ENCODE measurements at regions not wholly inside any gene's neighbourhood (a gene's known extent, or its start where the extent isn't known, plus 50 kb on each side); places are given as distances from the start of the nearest gene placed in this dataset.
A peak's percentile ranks its signal among the peaks of the same experiment; 100 is the strongest.
"Not testable (repeated sequence)": the region's sequence is repeated elsewhere in the genome, so short reads cannot be mapped to it uniquely, and the experiment has no call there.

DNA sequence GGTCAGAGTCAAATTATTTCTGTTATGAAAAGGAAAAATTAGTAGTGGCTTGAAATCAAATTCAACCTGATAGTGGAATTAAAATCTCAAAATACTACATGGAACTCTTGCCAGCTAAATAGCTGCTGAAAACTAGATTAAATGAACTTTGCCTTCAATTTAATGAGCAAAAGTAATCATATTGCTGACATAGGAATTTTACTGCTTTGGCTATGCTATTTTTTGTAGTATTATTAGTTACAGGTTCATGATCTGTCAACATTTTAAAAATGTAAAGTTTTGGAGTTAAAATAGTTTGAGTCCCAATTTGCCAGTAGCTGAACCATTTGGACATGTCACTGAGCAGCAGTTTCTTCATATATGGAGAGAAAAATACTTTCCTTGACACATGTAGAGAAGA lies 81.4 kb downstream of the RERGL start:
- DNase-seq (ENCODE audit: low spot score) = no peak

DNA sequence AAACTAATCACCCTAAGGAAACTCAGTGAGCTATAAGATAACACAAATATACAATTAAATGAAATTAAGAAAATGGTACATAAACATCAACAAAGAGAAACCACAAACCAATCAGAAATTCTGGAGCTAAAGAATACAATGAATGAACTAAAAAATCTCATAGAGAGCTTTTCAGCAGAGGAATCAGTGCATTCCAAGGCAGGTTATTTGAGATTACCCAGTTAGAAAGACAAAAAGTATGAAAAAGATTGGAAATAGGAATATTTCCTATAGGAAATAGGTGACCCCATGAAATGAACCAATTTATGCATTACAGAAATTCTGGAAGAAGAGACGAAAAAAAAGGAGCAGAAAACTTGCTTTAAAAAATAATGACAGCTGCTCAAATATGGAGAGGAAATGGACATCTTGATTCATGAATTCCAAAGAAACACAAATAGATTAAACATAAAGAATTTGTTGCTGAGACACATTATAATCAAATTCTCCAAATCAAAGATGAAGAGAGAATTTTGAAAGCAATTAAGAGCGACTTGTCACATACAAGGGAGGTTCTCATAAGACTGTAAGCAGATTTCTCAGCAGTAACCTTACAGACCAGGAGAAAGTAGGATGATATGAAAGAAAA lies 90.7 kb downstream of the RERGL start:
- no peak for DNase-seq (ENCODE audit: low spot score)

DNA sequence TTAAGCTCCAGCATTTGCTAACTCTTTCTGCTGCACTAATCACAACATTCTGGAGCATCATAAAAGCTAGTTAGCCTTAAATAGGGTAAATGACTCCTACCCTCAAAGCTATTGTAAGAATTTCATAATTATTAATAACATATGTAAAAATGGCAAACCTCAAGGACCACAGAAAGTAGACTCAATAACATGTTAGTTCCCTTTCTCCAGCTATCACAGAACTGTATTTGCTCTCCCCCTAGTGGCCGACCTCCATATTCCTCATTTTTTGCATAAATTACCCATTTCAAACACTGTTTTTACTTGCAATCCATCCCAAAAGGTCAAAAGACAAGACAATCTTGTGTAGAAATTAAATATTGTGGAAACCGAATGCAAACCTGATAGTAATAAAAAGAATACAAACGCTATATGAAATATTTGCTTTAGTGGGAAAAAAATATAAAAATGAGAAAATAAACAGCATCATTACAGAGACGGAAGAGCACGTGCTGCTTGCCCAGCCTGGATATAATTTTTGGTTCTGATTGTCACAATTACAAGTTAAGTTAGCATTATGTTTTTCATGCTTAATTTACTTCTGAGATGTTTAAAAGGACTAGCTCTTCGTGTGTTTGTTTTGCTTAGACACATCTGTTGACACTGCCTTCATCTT lies 97.9 kb downstream of the RERGL start:
- peak; percentile 2 for DNase-seq (ENCODE audit: low spot score)

DNA sequence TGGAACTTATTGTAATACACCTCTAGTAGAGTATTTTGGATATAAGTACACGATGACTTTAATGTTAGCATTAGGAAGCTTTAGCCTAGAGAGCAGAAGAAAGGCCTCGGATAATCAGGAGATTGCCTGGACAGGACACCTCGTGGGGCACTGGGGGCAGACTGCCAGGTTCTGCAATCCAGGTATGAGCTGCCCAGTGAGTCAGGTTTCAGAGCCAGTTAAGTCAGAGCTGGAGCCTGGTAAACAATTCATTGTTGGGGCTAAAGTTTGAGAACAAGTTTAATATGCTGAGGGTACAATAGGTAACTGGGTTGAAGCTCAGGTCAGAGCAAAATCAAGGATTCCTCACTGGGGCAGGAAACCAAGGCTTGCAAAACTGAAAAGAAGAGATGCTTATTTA lies 107.4 kb downstream of the RERGL start:
- no peak for DNase-seq (ENCODE audit: low spot score)

DNA sequence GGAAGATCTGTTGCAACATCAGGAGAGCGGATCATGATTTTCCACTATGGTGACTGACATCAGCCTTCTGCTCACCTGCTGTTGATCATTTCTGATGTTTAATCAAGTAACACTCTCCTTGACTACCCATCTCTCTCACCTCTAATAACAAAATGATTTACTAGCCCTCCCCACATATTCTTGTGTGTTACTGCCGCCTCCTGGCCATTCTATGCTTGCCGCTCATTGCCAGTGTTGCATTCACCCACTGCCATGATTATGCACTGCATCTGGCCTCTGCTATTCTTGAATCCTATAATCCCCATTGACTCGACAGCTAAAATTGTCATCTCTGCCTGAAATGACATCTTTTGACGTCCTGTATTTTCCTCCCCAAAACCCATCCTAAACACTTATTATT lies 113.8 kb downstream of the RERGL start:
- no peak for DNase-seq (ENCODE audit: low spot score)

DNA sequence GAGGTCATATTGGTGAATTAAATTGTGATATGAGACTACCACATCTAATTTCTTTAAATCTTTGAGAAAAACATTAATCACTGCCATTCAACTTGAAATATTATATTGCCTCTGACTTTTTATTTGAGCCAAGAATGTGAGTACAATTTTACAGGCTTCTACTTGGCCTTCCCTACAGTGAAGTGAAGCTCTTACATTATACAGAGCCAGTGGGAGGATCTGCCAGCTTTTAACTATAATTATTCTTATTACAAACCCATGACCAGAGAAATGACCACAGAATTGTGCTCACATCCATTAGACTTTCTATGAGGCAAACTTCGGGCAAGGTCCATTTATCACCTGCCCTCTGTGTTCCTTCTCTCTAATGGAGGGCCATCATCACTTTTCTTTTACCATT lies 114.2 kb downstream of the RERGL start:
- no peak for DNase-seq (ENCODE audit: low spot score)

DNA sequence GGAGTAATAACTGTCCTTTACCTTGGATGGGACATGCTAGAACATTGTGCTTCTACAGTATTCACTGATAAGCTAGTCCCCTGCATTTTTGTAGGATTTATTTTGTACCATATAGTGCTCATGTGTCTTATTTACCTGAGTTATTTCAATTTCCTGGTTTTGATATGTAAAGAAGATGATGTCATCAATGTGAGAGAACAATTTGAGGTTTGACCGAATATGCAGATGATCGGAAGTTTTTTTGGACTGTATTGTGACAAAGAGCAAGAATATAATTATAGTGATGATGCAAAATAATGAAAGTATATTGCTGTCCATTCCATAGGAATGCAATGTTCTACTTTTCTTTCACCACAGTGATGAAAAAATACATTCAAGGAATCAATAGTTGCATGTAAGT lies 114.8 kb downstream of the RERGL start:
- no peak for DNase-seq (ENCODE audit: low spot score)

DNA sequence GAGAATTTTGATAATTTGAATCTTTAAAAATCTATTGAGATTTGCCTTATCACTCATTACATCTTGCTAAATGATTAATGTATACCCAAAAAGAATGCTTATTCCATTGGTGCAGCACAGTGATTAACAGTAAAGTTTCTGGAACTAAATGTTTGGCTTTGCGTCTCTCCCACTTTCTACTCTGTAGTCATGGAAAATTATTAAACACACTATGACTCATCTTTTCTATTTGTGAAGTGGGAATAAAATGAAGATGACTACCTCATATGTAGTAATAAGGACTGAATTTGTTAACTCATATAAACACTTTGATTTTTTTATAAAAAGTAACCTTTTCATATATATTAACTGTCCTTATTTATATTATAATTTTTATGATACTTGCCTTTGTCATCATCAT lies 118.1 kb downstream of the RERGL start:
- DNase-seq (ENCODE audit: low spot score) = no peak

DNA sequence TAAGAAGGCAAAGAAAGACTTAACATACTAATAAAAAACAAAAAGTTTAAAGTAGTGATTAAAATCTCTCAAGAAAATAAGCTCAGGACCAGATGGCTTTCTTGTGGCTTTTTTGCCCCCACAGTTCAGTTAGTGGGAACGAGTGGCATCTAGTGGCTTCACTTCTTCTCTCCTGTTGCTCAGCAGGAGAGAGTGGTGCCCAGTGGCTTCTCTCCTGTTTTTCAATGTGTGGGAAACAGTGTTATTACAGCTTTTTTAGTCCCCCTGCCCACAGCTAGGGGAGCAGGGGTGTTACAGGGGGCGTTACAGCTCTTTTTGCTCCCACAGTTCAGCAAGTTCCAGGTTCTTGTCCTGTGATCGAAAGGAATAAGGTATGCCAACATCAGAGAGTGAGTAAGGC lies 135.2 kb downstream of the RERGL start:
- DNase-seq (ENCODE audit: low spot score) = no peak

DNA sequence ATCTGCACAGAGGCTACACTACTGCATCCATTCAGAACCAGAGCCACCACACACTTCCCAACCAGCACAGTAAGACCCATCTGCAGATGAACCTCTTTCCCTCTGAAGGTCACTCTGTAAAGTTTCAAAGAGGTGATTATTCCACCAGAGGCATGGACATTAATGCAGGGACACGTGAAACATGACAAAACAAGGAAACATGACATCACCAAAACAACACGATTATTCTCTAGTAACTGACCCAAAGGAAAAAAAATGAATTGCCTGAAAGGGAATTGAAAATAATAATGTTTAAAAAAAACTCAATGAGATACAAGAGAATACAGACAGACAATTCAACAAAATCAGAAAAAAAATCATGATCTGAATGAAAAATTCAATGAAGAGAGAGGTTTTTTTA lies 139.1 kb downstream of the RERGL start:
- DNase-seq (ENCODE audit: low spot score) = no peak

DNA sequence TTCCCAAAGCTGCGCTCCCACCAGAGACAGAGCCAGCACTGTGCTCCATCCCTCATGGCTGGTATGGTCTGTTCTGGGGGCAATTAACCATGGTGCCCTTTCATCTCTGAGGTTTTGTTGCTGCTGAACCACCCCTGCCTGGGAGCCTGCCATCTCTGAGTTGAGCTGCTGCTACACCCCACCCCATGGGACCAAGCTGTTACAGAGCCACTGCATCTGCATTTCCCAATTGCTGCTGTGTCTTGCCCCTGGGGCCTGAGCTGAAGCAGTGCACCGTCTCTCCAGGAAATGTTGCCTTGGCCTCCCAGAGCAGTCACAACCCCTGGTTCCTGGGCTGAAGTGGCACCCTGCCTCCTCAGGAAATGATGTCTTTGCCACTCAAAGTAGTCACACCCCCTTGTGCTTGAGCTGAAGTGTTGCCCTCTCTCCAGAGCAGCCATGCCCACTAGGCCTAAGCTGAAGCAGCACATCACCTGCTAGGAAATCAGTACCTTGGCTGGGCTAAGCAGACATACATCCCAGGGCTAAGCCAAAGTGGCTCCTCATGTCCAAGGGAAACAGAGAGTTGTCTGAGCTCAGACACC lies 140.3 kb downstream of the RERGL start:
- DNase-seq (ENCODE audit: low spot score) = no peak

DNA sequence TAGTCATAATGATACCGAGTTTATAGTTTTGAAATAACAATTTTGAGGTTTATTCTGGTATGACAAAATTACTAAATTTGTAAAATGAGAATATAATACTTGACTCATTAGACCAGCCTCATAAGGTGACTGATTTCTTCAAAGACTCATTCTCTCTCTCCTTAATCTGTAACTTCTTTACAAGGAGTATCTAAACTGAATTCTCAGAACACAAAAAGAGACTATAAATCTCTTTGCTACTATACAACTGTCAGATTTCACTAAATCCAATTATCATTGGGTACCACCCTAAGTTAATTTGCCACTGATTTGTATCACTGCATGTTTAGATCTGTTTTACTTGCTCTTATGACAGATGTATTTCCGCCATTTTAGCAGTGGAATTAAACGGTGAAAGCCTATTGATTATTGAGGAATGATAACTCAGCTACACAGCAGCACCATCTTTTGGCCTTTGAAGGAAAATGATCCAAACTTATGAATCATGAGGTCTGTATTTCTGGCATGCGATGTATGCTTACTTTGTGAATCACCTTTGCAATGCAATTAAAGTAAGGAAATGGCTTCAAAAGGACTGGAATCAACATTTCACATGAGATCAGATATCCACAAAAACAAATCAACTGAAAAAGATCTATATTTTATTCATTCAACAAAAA lies 161.2 kb downstream of the RERGL start:
- no peak for DNase-seq (ENCODE audit: low spot score)

DNA sequence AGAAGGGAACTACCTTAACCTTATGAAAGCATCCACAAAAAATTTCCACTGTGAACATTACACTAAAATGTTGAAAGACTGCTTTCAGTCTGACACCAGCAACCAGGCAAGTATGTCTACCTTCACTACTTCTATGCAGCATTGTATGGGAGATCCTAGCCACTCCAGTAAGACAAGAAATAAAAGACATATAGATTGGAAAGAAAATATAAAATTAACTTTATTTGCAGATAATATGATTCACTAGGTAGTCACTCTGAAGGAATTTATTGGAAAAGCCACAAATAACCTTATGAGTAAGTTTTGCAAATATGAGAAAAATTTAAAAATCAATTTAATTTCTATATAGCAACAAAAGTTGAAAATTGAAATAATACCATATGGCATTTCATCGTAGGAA lies 172.0 kb downstream of the RERGL start:
- no peak for DNase-seq (ENCODE audit: low spot score)

DNA sequence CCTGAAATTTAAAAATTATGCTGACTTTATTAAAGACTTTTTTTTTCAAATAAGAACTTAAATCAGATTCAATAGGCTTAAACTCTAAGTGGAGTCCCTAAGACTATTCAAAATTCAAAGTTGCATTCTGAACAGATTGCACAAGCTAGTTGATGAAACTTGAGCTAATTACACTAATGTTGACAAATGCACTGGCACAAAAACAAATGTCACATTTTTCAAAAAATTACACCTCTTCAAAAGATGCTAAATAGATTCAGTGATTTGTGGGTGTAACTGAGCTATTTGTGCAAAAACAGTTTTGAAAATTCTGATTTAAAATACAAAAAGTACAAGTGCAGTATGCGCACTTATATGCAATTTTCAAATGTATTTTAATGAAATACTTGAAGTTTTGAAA lies 205.4 kb downstream of the RERGL start:
- no peak for DNase-seq (ENCODE audit: low spot score)

DNA sequence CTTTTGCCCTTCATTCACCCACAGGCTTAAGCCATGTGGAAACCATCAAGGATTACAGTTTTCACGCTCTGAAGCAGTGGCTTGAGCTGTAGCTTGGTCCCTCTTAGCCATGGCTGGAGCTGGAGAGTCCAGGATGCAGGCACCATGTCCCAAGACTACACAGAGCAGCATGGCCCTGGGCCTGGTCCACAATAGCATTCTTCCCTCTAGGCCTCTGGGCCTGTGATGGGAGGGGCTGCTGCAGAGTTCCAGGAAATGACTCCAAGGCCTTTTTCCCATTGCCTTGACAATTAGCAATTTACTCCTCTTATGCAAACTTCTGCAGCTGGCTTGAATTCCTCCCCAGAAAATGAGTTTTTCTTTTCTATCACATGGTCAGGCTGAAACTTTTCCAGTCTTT lies 211.3 kb downstream of the RERGL start:
- no peak for DNase-seq (ENCODE audit: low spot score)

DNA sequence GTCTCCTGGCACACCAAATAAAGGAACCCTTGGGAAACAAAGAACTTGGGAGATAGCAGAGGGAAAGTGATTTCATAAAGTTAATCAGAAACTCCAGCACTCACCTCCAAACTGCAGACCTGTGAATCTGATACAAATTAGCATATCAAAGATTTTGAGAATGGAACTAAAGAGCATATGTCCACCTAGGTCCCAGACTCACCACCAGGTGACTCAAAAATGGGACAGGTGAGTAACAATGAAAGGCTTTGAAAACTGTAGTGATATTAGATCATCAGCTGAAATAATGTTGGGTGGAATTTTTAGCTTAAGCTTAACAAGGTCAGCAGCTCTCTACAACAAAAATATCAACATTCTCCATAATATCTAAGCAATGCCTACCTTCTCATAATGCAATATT lies 214.8 kb downstream of the RERGL start:
- DNase-seq (ENCODE audit: low spot score) = no peak

DNA sequence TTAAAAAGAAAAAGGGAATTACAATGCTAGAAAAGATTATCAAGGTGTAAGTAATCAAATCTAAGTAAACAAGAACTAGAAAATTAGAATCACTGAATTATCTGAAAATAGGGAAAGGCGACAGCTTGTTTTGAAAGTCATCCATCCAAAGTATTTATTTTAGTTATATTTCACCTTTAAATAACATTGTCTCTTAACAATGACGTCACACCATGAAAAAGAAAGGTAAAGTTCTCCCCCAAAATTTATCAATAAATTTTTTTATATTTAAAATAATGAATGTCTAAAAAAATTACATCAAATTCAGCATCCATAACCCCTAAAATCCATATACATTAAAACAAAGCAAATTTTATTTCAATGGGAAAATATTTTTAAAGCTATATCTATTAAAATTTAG lies 223.2 kb downstream of the RERGL start:
- DNase-seq (ENCODE audit: low spot score) = no peak

DNA sequence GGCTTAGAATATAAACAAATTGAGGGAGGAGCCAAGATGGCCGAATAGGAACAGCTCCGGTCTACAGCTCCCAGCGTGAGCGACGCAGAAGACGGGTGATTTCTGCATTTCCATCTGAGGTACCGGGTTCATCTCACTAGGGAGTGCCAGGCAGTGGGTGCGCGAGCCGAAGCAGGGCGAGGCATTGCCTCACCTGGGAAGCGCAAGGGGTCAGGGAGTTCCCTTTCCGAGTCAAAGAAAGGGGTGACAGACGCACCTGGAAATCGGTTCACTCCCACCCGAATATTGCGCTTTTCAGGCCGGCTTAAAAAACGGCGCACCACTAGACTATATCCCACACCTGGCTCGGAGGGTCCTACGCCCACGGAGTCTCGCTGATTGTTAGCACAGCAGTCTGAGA lies 234.4 kb downstream of the RERGL start:
- DNase-seq (ENCODE audit: low spot score) = not testable (repeated sequence)

DNA sequence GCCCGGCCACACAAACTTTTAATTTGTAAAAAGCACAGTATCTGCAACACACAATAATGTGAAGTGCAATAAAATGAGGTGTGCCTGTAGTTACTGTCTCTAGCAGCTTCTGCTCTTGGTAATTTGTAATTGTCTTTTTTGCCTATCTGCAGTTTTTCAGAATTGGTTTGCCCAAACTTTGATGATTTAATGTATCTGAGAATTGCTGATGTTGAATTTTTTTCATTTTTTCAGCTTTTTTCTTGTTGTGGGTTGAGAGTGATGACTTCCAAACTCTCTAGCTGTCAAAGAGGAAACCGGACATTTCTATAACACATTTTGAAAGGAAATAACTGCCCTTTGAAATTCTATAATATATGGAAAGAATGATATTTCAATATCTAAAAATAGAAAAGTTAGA lies 236.9 kb downstream of the RERGL start:
- DNase-seq (ENCODE audit: low spot score) = no peak

DNA sequence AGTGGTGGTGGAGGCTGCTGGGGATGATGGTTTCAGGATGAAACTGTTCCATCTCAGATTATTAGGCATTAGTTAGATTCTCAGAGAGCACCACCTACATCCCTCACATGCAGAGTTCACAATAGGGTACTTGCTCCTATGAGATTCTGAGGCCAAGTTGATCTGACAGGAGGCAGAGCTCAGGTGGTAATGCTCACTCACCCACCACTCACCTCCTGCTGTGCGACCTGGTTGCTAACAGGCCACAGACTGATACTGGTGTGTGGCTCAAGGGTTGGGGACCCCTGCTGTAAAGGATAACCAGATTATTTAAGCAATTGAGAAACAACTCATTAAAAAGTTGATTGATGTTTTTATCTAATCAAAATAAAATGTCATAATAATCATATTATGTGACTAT lies 248.5 kb downstream of the RERGL start:
- no peak for DNase-seq (ENCODE audit: low spot score)

DNA sequence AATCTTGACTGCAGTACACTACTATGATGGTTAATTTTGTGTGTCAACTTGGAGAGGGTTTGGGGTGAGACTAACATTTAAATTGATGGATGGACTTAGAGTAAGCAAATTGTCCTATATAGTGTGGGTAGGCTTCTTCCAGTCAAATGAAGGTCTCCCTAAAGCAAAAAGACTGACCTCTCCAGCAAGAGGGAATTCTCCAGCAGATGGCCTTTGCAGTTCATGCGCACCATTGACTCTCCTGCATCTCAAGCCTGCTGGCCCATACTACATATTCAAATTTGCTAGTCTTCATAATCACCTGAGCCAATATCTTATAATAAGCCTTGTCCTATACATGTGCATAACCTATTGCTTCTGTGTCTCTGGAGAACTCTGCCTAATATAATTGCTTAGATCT lies 260.2 kb downstream of the RERGL start:
- DNase-seq (ENCODE audit: low spot score) = no peak

DNA sequence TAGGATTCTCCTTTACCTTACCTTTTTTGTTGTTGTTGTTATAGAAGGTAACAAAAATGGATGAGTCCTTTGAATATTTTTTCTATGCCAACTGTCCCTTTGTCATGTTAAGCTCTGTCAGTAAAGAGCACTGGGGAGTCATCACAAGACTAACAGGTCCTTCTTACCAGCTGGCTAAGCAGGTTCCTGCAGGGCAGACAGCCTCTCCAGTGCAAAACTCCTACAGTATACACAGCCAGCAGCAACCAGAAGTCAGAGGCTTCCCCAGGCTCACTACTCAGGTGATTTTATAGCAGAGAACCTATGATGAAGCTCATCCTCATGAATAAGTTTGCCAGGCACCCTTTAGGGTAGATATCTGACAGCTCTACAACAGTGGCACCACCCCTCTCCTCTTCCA lies 271.1 kb downstream of the RERGL start:
- no peak for DNase-seq (ENCODE audit: low spot score)

DNA sequence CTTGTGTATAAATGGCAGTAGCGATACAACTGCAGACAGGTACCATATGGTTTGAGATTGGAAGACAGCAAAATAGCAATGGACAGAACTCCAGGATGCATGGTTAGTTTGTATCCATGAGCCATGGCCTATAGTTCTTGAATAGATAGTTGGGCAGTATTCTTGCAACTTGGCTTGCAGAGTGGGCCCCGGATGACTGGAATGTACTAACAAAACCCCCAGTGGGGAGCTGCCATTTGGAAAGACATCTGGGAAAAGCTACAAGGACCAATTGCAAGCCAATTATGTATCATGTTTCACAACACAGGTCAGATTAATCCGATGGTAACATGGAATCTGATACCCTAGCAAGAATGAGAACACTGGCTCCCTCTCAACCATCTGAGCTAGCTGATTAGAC lies 279.6 kb downstream of the RERGL start:
- DNase-seq (ENCODE audit: low spot score) = no peak

DNA sequence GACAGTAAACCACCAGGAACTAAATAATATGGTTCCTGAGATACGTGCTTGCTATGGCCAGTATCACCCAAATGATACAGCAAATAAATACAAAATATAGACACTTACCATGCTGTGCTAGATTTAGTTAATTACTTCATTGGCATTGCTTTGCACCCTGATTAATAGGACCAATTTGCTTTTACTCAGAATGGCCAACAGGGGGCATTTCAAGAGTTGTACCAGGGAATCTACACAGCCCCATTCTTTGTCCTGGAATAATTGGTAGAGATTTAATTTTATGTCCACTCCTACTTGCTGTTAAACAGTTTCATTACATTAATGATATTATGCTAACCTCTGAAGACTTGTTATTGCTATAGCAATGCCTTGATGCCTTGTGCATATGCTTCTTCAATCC lies 280.8 kb downstream of the RERGL start:
- DNase-seq (ENCODE audit: low spot score) = no peak
